ENCODE measurements at regions not wholly inside any gene's neighbourhood (a gene's known extent, or its start where the extent isn't known, plus 50 kb on each side); places are given as distances from the start of the nearest gene placed in this dataset.

GRCh38 chr10:88065383-88066049 is 202.1 kb downstream of the PTEN start (continued):
- TF ChIP-seq ZNF687 (IDR thresholded peaks at IDR 0.05) (no peak), PAX5 (IDR thresholded peaks at IDR 0.05; ENCODE audit: borderline replicate concordance, low read depth, low read length) (peak; percentile 92), IRF4 (IDR thresholded peaks at IDR 0.05; ENCODE audit: low read depth, low read length) (peak; percentile 99), BRCA1 (IDR thresholded peaks at IDR 0.05; ENCODE audit: low read depth, low read length) (no peak), ZBTB40 (IDR thresholded peaks at IDR 0.05; ENCODE audit: borderline replicate concordance) (no peak), RAD21 (IDR thresholded peaks at IDR 0.05; ENCODE audit: insufficient read depth, low read depth, low read length) (peak; percentile 29; the same call in 1 of the 2 replicates), ETV6 (conservative IDR thresholded peaks at IDR 0.05 in 1 of 2, IDR thresholded peaks at IDR 0.05 in 1 of 2; ENCODE audit: borderline replicate concordance in 1 of 2, low read depth in 1 of 2) (peak in 1 of 2 experiments; percentile 97; a peak in 2 of 4 replicates), PML (IDR thresholded peaks at IDR 0.05; ENCODE audit: low read length) (peak; percentile 85; the same call in 1 of the 2 replicates), TAF1 (IDR thresholded peaks at IDR 0.05; ENCODE audit: borderline replicate concordance, low read depth, low read length) (no peak), ATF2 (IDR thresholded peaks at IDR 0.05; ENCODE audit: low read length) (peak; percentile 92), CTCF (IDR thresholded peaks at IDR 0.05 in 2 of 3, conservative IDR thresholded peaks at IDR 0.05 in 1 of 3; ENCODE audit: control insufficient read depth in 2 of 3, extremely low read depth in 1 of 3, insufficient read depth in 1 of 3, low read depth in 3 of 3, low read length in 3 of 3) (no peak), RELB (IDR thresholded peaks at IDR 0.05; ENCODE audit: low read depth) (no peak; the same call in 1 of the 2 replicates), BMI1 (IDR thresholded peaks at IDR 0.05; ENCODE audit: borderline replicate concordance) (peak; percentile 54; the same call in 1 of the 2 replicates), KAT2A (conservative IDR thresholded peaks at IDR 0.05; ENCODE audit: control insufficient read depth, low read depth, low read length) (no peak), RELA (IDR thresholded peaks at IDR 0.05; ENCODE audit: borderline replicate concordance, partially characterized antibody) (no peak)

Measured in GM12878 (cell line).